Karpas-422 (cell line): ENCODE measurements at regions not wholly inside any gene's neighbourhood (a gene's known extent, or its start where the extent isn't known, plus 50 kb on each side); places are given as distances from the start of the nearest gene placed in this dataset.

Experiments used
- DNase-seq: peaks from one replicate; pipeline ENCODE4 v3.0.0-alpha.2; 2015
- H2AFZ ChIP-seq: fragments of 200-600 bp; sonication (generic); 2 replicates; pipeline ENCODE4 v1.6.1; 2014; ENCODE audit warnings: antibody characterized with exemption, low read length, mixed read lengths
- H3K27ac ChIP-seq: fragments of 200-600 bp; sonication (generic); 2 replicates; pipeline ENCODE4 v1.5.1; 2014; ENCODE audit warnings: mild to moderate bottlenecking, low read length, moderate library complexity
- H3K27me3 ChIP-seq: fragments of 200-600 bp; sonication (generic); 2 replicates; pipeline ENCODE4 v1.6.1; 2014; ENCODE audit warnings: low read length, mixed read lengths
- H3K36me3 ChIP-seq: fragments of 200-600 bp; sonication (generic); 2 replicates; pipeline ENCODE4 v1.6.1; 2014; ENCODE audit warnings: low read length, mixed read lengths; ENCODE audit not compliant: insufficient read depth
- H3K4me1 ChIP-seq: fragments of 200-600 bp; sonication (generic); 2 replicates; pipeline ENCODE4 v1.6.1; 2014; ENCODE audit warnings: mild to moderate bottlenecking, low read length, mixed read lengths
- H3K4me2 ChIP-seq: fragments of 200-600 bp; sonication (generic); 2 replicates; pipeline ENCODE4 v1.6.1; 2014; ENCODE audit warnings: low read length, low read depth, mild to moderate bottlenecking; ENCODE audit not compliant: poor library complexity, severe bottlenecking
- H3K4me3 ChIP-seq: fragments of 200-600 bp; sonication (generic); 2 replicates; pipeline ENCODE4 v1.5.1; 2014; ENCODE audit warnings: mild to moderate bottlenecking, antibody characterized with exemption, low read length, mixed read lengths
- H3K79me2 ChIP-seq: fragments of 200-600 bp; sonication (generic); 2 replicates; pipeline ENCODE4 v1.6.1; 2014; ENCODE audit warnings: mild to moderate bottlenecking, low read length, mixed read lengths
- H3K9ac ChIP-seq: fragments of 200-600 bp; sonication (generic); 2 replicates; pipeline ENCODE4 v1.6.0; 2014; ENCODE audit warnings: low read length
- H3K9me2 ChIP-seq: fragments of 200-600 bp; sonication (generic), shearing (Covaris generic); replicated peaks from 2 replicates; pipeline ENCODE4 v1.6.0; 2014; ENCODE audit warnings: mild to moderate bottlenecking, low read length, moderate library complexity; ENCODE audit not compliant: insufficient read depth
- H3K9me3 ChIP-seq: fragments of 300-700, 200-600 bp; sonication (generic); 2 replicates; pipeline ENCODE4 v1.6.1; 2014; ENCODE audit warnings: low read length, mixed read lengths
- H4K20me1 ChIP-seq: fragments of 200-600 bp; sonication (generic); 2 replicates; pipeline ENCODE4 v1.6.1; 2014; ENCODE audit warnings: mild to moderate bottlenecking, antibody characterized with exemption, low read length, low read depth; ENCODE audit not compliant: insufficient read depth

GRCh38 chr14:42965512-42965911, 1358.8 kb downstream of the LRFN5 start:
- Histone ChIP-seq H3K27ac (no peak overlapping the region), H3K36me3 (no peaks in the 10 kb centered on the region), H3K9ac (no peak overlapping the region), H3K27me3 (no peaks in the 10 kb centered on the region), H3K4me1 (peaks cover 7% of the 10 kb centered on the region), H3K9me2 (no peaks in the 10 kb centered on the region), H3K79me2 (no peaks in the 10 kb centered on the region), H4K20me1 (no peaks in the 10 kb centered on the region), H3K4me2 (no peak overlapping the region), H3K9me3 (no peaks in the 10 kb centered on the region), H2AFZ (peak overlapping the region; percentile 98), H3K4me3 (no peak overlapping the region)
- DNase-seq = peak; percentile 49

DNA sequence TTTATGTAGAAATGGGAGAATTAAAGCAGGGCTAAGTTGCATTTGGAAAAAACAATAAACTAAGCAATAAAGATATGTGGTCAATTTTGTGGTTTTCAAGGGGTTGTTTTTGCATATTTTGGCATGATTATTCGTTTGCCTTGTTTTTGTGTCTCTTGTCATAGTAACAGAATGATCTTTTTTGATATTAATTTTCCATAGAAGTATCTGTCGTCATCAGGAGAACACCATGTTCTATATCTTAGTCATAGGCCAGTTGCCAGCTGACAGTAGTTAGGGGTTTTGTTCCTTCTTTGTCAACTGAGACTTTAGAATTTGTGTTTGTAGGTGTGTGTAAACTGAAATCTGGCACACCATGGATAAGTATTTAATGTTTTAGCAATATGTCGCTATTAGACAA, 1354.8 kb downstream of the LRFN5 start:
- Histone ChIP-seq H3K9me3 (no peaks in the 10 kb centered on the region), H3K9ac (no peak overlapping the region), H3K27ac (no peak overlapping the region), H3K4me2 (no peak overlapping the region), H3K27me3 (no peaks in the 10 kb centered on the region), H3K36me3 (no peaks in the 10 kb centered on the region), H3K79me2 (no peaks in the 10 kb centered on the region), H3K4me1 (peaks cover 7% of the 10 kb centered on the region), H3K4me3 (no peak overlapping the region), H4K20me1 (no peaks in the 10 kb centered on the region), H2AFZ (peak overlapping the region; percentile 63; the same call in 1 of the 2 replicates), H3K9me2 (no peaks in the 10 kb centered on the region)
- DNase-seq = no peak

GRCh38 chr14:42950363-42950762, 1343.7 kb downstream of the LRFN5 start:
- Histone ChIP-seq H3K4me2 (no peak overlapping the region), H3K27ac (no peak overlapping the region), H4K20me1 (no peaks in the 10 kb centered on the region), H3K79me2 (no peaks in the 10 kb centered on the region), H3K4me1 (no peaks in the 10 kb centered on the region), H2AFZ (peak overlapping the region; percentile 38; the same call in 1 of the 2 replicates), H3K9me2 (no peaks in the 10 kb centered on the region), H3K36me3 (no peaks in the 10 kb centered on the region), H3K9ac (no peak overlapping the region), H3K27me3 (no peaks in the 10 kb centered on the region), H3K4me3 (no peak overlapping the region), H3K9me3 (no peaks in the 10 kb centered on the region)
- no peak for DNase-seq

GRCh38 chr14:42947991-42948390, 1341.3 kb downstream of the LRFN5 start:
- no peak overlapping the region for H3K27ac ChIP-seq
- H2AFZ ChIP-seq = peak overlapping the region; percentile 11; the same call in 1 of the 2 replicates
- no peaks in the 10 kb centered on the region for H3K4me1 ChIP-seq
- no peaks in the 10 kb centered on the region for H3K9me3 ChIP-seq
- no peaks in the 10 kb centered on the region for H3K27me3 ChIP-seq
- H3K4me2 ChIP-seq = no peak overlapping the region
- H3K36me3 ChIP-seq = no peaks in the 10 kb centered on the region
- no peaks in the 10 kb centered on the region for H3K79me2 ChIP-seq
- H3K9me2 ChIP-seq = no peaks in the 10 kb centered on the region
- DNase-seq = no peak
- no peaks in the 10 kb centered on the region for H4K20me1 ChIP-seq
- no peak overlapping the region for H3K9ac ChIP-seq
- H3K4me3 ChIP-seq = no peak overlapping the region

GRCh38 chr14:42944284-42944683, 1337.6 kb downstream of the LRFN5 start:
- Histone ChIP-seq H3K27me3 (no peaks in the 10 kb centered on the region), H3K9ac (no peak overlapping the region), H3K36me3 (no peaks in the 10 kb centered on the region), H2AFZ (peak overlapping the region; percentile 13), H3K4me1 (no peaks in the 10 kb centered on the region), H3K9me3 (peaks cover 3% of the 10 kb centered on the region; the same call in 1 of the 2 replicates), H3K4me2 (no peak overlapping the region), H4K20me1 (no peaks in the 10 kb centered on the region), H3K9me2 (no peaks in the 10 kb centered on the region), H3K79me2 (no peaks in the 10 kb centered on the region), H3K27ac (no peak overlapping the region), H3K4me3 (no peak overlapping the region)
- no peak for DNase-seq

DNA sequence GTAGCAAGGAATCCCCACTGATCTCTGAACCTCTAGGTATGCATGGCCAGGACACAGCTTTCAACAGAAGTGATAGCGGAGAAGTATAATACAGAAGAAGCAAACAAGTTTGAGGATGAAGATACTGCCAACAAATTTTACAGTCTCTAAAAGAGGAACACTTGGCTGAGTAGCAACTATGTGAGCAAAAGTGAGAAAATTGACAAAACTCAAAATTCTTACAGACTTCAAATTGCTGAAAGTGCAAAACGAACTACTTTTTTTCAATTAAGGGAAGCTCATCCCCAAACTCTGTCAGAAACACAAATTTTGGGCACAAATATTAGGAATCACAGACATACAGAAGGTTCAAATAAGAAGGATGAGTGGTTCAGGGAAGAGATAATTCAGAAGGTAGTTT, 1324.6 kb downstream of the LRFN5 start:
- Histone ChIP-seq H3K4me3 (no peak overlapping the region), H3K27me3 (no peaks in the 10 kb centered on the region), H3K9ac (no peak overlapping the region), H3K4me1 (no peaks in the 10 kb centered on the region), H4K20me1 (no peaks in the 10 kb centered on the region), H3K27ac (no peak overlapping the region), H3K4me2 (no peak overlapping the region), H3K79me2 (no peaks in the 10 kb centered on the region), H3K9me3 (no peaks in the 10 kb centered on the region), H2AFZ (peak overlapping the region; percentile 85), H3K9me2 (no peaks in the 10 kb centered on the region), H3K36me3 (no peaks in the 10 kb centered on the region)
- no peak for DNase-seq

- no peaks in the 10 kb centered on the region for H3K36me3 ChIP-seq
Measured at GRCh38 chr14:42929806-42930480, 1323.3 kb downstream of the LRFN5 start.

DNA sequence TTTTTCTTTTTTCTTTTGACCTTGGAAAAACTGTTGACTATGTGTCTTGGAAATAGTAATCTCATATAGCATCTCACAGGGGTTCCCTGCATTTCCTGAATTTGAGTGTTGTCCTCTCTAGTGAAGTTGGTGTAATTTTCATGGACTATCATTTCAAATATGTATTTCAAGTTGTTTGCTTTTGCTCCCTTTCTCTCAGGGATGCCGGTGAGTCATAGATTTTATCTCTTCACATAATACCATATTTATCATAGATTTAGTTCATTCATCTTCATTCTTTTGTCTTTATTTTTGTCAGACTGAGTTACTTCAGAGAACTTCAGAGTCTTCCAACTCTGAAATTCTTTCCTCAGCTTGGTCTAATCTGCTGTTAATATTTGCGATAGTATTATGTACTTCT, 1320.6 kb downstream of the LRFN5 start:
- no peak overlapping the region for H3K27ac ChIP-seq
- no peaks in the 10 kb centered on the region for H4K20me1 ChIP-seq
- no peaks in the 10 kb centered on the region for H3K79me2 ChIP-seq
- no peaks in the 10 kb centered on the region for H3K9me2 ChIP-seq
- no peaks in the 10 kb centered on the region for H3K9me3 ChIP-seq
- H3K9ac ChIP-seq = no peak overlapping the region
- H3K27me3 ChIP-seq = no peaks in the 10 kb centered on the region
- H3K4me1 ChIP-seq = no peaks in the 10 kb centered on the region
- H3K4me2 ChIP-seq = no peak overlapping the region
- DNase-seq = no peak
- H3K36me3 ChIP-seq = no peaks in the 10 kb centered on the region
- 0 out of 2 replicates have a peak overlapping the region, but pooled peaks have one; percentile 3 for H2AFZ ChIP-seq
- no peak overlapping the region for H3K4me3 ChIP-seq

More at GRCh38 chr14:42929806-42930480, 1323.3 kb downstream of the LRFN5 start:
- Histone ChIP-seq H3K9me3 (no peaks in the 10 kb centered on the region), H4K20me1 (no peaks in the 10 kb centered on the region), H3K9me2 (no peaks in the 10 kb centered on the region), H3K79me2 (no peaks in the 10 kb centered on the region), H3K27ac (no peak overlapping the region), H2AFZ (peak overlapping the region; percentile 89), H3K9ac (no peak overlapping the region), H3K27me3 (no peaks in the 10 kb centered on the region), H3K4me3 (no peak overlapping the region), H3K4me2 (no peak overlapping the region), H3K4me1 (no peaks in the 10 kb centered on the region)
- DNase-seq = no peak
